Uterus (tissue), 2 donors: ENCODE measurements at regions not wholly inside any gene's neighbourhood (a gene's known extent, or its start where the extent isn't known, plus 50 kb on each side); places are given as distances from the start of the nearest gene placed in this dataset.

ENCODE experiments used
- POLR2A ChIP-seq, 2 donors: fragments of 450-650 bp; IDR thresholded peaks; one replicate each; pipeline ENCODE4 v1.6.1; 2016; ENCODE audit warnings: antibody characterized with exemption in 2 of 2, mild to moderate bottlenecking in 1 of 2, moderate library complexity in 1 of 2
- TF ChIP-seq, protein P1 (sequence below), 4 experiments: fragments of 200-600 bp in 2 of 4; fragments of 450-650 bp in 2 of 4; sonication (generic) in 2 of 4; IDR thresholded peaks; one replicate each; pipeline ENCODE4 v1.5.1; 2016 to 2019; ENCODE audit warnings: antibody characterized with exemption in 4 of 4, mild to moderate bottlenecking in 2 of 4, moderate library complexity in 1 of 4

- TF ChIP-seq, protein P1, sequence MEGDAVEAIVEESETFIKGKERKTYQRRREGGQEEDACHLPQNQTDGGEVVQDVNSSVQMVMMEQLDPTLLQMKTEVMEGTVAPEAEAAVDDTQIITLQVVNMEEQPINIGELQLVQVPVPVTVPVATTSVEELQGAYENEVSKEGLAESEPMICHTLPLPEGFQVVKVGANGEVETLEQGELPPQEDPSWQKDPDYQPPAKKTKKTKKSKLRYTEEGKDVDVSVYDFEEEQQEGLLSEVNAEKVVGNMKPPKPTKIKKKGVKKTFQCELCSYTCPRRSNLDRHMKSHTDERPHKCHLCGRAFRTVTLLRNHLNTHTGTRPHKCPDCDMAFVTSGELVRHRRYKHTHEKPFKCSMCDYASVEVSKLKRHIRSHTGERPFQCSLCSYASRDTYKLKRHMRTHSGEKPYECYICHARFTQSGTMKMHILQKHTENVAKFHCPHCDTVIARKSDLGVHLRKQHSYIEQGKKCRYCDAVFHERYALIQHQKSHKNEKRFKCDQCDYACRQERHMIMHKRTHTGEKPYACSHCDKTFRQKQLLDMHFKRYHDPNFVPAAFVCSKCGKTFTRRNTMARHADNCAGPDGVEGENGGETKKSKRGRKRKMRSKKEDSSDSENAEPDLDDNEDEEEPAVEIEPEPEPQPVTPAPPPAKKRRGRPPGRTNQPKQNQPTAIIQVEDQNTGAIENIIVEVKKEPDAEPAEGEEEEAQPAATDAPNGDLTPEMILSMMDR (IDR thresholded peaks at IDR 0.05) = no peak
- TF ChIP-seq POLR2A (IDR thresholded peaks at IDR 0.05) = no peak
Observed at GRCh38 chr13:84536906-84537305, 654.6 kb upstream of the SLITRK1 start.
